Neural cell (in vitro differentiated cells): ENCODE measurements at regions not wholly inside any gene's neighbourhood (a gene's known extent, or its start where the extent isn't known, plus 50 kb on each side); places are given as distances from the start of the nearest gene placed in this dataset.

Source experiments
- H2AFZ ChIP-seq: fragments of 200-600, 300-800 bp; sonication (generic), shearing (Covaris generic); 2 replicates; pipeline ENCODE4 v1.6.0; 2014; ENCODE audit warnings: low read depth, mild to moderate bottlenecking, antibody characterized with exemption, low read length, moderate library complexity
- H3F3A ChIP-seq: fragments of 200-600 bp; shearing (Covaris generic); 2 replicates; pipeline ENCODE4 v1.6.1; 2016; ENCODE audit warnings: mild to moderate bottlenecking, moderate library complexity, mixed read lengths, antibody characterized with exemption, low read length; ENCODE audit not compliant: insufficient read depth, poor library complexity, severe bottlenecking
- H3K27ac ChIP-seq: fragments of 200-600, 300-800 bp; sonication (generic), shearing (Covaris generic); 2 replicates; pipeline ENCODE4 v1.5.1; 2014; ENCODE audit warnings: mild to moderate bottlenecking, low read length, moderate library complexity
- H3K27me3 ChIP-seq: fragments of 300-800, 200-600 bp; sonication (generic), shearing (Covaris generic); 2 replicates; pipeline ENCODE4 v1.6.0; 2014; ENCODE audit warnings: mild to moderate bottlenecking, low read depth, low read length, moderate library complexity; ENCODE audit not compliant: insufficient read depth
- H3K36me3 ChIP-seq: fragments of 300-800, 200-600 bp; sonication (generic), shearing (Covaris generic); 2 replicates; pipeline ENCODE4 v1.5.1; 2014; ENCODE audit warnings: mild to moderate bottlenecking, antibody characterized with exemption, low read length, moderate library complexity; ENCODE audit not compliant: insufficient read depth
- H3K4me2 ChIP-seq: fragments of 300-800, 200-600 bp; sonication (generic), shearing (Covaris generic); 2 replicates; pipeline ENCODE4 v1.6.0; 2014; ENCODE audit warnings: mild to moderate bottlenecking, low read length
- H3K4me3 ChIP-seq: fragments of 300-800, 200-600 bp; sonication (generic), shearing (Covaris generic); 2 replicates; pipeline ENCODE4 v1.5.1; 2014; ENCODE audit warnings: mild to moderate bottlenecking, low read length, moderate library complexity
- H3K79me2 ChIP-seq: fragments of 200-600 bp; shearing (Covaris generic); replicated peaks from 2 replicates; pipeline ENCODE4 v1.6.0; 2014; ENCODE audit warnings: mild to moderate bottlenecking, low read length, moderate library complexity; ENCODE audit not compliant: insufficient read depth
- H3K9ac ChIP-seq: fragments of 300-800, 200-600 bp; sonication (generic), shearing (Covaris generic); 2 replicates; pipeline ENCODE4 v1.6.1; 2016; ENCODE audit warnings: mild to moderate bottlenecking, low read length, mixed read lengths
- H3K9me2 ChIP-seq: fragments of 200-600 bp; shearing (Covaris generic); 2 replicates; pipeline ENCODE4 v1.6.1; 2016; ENCODE audit warnings: mild to moderate bottlenecking, low read length, mixed read lengths; ENCODE audit not compliant: insufficient read depth
- H3K9me3 ChIP-seq: fragments of 200-600, 300-800 bp; sonication (generic), shearing (Covaris generic); 2 replicates; pipeline ENCODE4 v1.6.1; 2016; ENCODE audit warnings: mild to moderate bottlenecking, mixed run types, low read length, moderate library complexity, mixed read lengths
- H4K20me1 ChIP-seq: fragments of 200-600 bp; shearing (Covaris generic); 2 replicates; pipeline ENCODE4 v1.6.1; 2016; ENCODE audit warnings: mild to moderate bottlenecking, mixed run types; ENCODE audit not compliant: insufficient read depth
- CTCF ChIP-seq: fragments of 450-650 bp; IDR thresholded peaks from 2 replicates; pipeline ENCODE4 v1.5.1; 2014; ENCODE audit warnings: antibody characterized with exemption, mild to moderate bottlenecking, moderate library complexity; ENCODE audit not compliant: poor library complexity, severe bottlenecking
- EP300 ChIP-seq: fragments of 450-650 bp; conservative IDR thresholded peaks from 2 replicates; pipeline ENCODE4 v1.6.1; 2014; ENCODE audit warnings: antibody characterized with exemption, mild to moderate bottlenecking, moderate library complexity; ENCODE audit not compliant: poor library complexity, severe bottlenecking
- EZH2 ChIP-seq: fragments of 200-600, 300-800 bp; shearing (Covaris generic), sonication (generic); IDR thresholded peaks from 2 replicates; pipeline ENCODE4 v1.6.1; 2014; ENCODE audit warnings: antibody characterized with exemption, low read length, borderline replicate concordance, mild to moderate bottlenecking; ENCODE audit not compliant: insufficient read depth, poor library complexity, severe bottlenecking
- MXI1 ChIP-seq: fragments of 450-650 bp; conservative IDR thresholded peaks from 2 replicates; pipeline ENCODE4 v1.6.1; 2014; ENCODE audit warnings: antibody characterized with exemption, mild to moderate bottlenecking; ENCODE audit not compliant: poor library complexity, severe bottlenecking
- POLR2AphosphoS5 ChIP-seq: IDR thresholded peaks from 2 replicates; pipeline ENCODE4 v1.6.1; 2012
- RAD21 ChIP-seq: fragments of 450-650 bp; conservative IDR thresholded peaks from 2 replicates; pipeline ENCODE4 v1.6.1; 2014; ENCODE audit warnings: antibody characterized with exemption, mild to moderate bottlenecking, moderate library complexity
- REST ChIP-seq: IDR thresholded peaks from 2 replicates; pipeline ENCODE4 v1.6.1; 2012; ENCODE audit warnings: borderline replicate concordance
- SMC3 ChIP-seq: fragments of 450-650 bp; conservative IDR thresholded peaks from 2 replicates; pipeline ENCODE4 v1.6.1; 2014; ENCODE audit warnings: antibody characterized with exemption, mild to moderate bottlenecking, moderate library complexity; ENCODE audit not compliant: poor library complexity
- TAF1 ChIP-seq: IDR thresholded peaks from 2 replicates; pipeline ENCODE4 v1.6.1; 2012; ENCODE audit warnings: low read depth

GRCh38 chr11:79852176-79852575, 411.3 kb upstream of the TENM4 start:
- Histone ChIP-seq H3F3A (no peaks in the 10 kb centered on the region), H3K27ac (no peak overlapping the region), H3K9ac (no peak overlapping the region)

GRCh38 chr11:79845002-79845709, 404.3 kb upstream of the TENM4 start:
- Histone ChIP-seq H4K20me1 (no peaks in the 10 kb centered on the region), H3K36me3 (no peaks in the 10 kb centered on the region), H3K9me3 (no peaks in the 10 kb centered on the region), H3F3A (no peaks in the 10 kb centered on the region), H3K27ac (no peak overlapping the region), H3K9me2 (no peaks in the 10 kb centered on the region), H3K4me2 (no peak overlapping the region), H3K27me3 (no peaks in the 10 kb centered on the region), H3K9ac (no peak overlapping the region), H2AFZ (no peak overlapping the region), H3K79me2 (no peaks in the 10 kb centered on the region), H3K4me3 (no peak overlapping the region)
- TF ChIP-seq SMC3 (no peak), POLR2AphosphoS5 (no peak), TAF1 (no peak), MXI1 (no peak), REST (no peak), EP300 (no peak), EZH2 (no peak), RAD21 (no peak), CTCF (no peak)

More at GRCh38 chr11:79852176-79852575, 411.3 kb upstream of the TENM4 start:
- Histone ChIP-seq H3K9me3 (no peaks in the 10 kb centered on the region), H3K36me3 (no peaks in the 10 kb centered on the region), H4K20me1 (no peaks in the 10 kb centered on the region), H3K9me2 (no peaks in the 10 kb centered on the region), H3K27me3 (no peaks in the 10 kb centered on the region), H3K4me2 (no peak overlapping the region), H3K79me2 (no peaks in the 10 kb centered on the region), H2AFZ (no peak overlapping the region), H3K4me3 (no peak overlapping the region)
- no peak for TF ChIP-seq EZH2
- no peak for TF ChIP-seq POLR2AphosphoS5
- no peak for TF ChIP-seq MXI1
- TF ChIP-seq EP300: no peak
- TF ChIP-seq CTCF: no peak
